Panc1 (cell line): ENCODE measurements at regions not wholly inside any gene's neighbourhood (a gene's known extent, or its start where the extent isn't known, plus 50 kb on each side); places are given as distances from the start of the nearest gene placed in this dataset.

Source experiments
- ATAC-seq: fragments of 200-7000 bp; cut with Tn5 transposase; 2 replicates; pipeline ENCODE4 v1.9.1; 2020; ENCODE audit warnings: mild to moderate bottlenecking, moderate library complexity
- BruUV-seq: library from RNA; stranded (reverse); fragments of 400-500 nt; replicated peaks from 2 replicates; lab custom pipeline; 2021; lab: Mats Ljungman, UMichigan
- CTCF ChIA-PET: fragments of 300-600 bp; sonication (Branson Sonifier 250); formaldehyde crosslinking; loops from one replicate; lab custom pipeline; 2022; ENCODE audit warnings: antibody characterized with exemption; lab: Charles Lee
- POLR2A ChIA-PET: fragments of 300-600 bp; sonication (Branson Sonifier 250); formaldehyde crosslinking; loops from one replicate; lab custom pipeline; 2022; ENCODE audit warnings: antibody characterized with exemption; lab: Charles Lee
- DNase-seq: peaks from one replicate; pipeline ENCODE4 v3.0.0-alpha.2; 2010; ENCODE audit warnings: low read depth, low spot score
- H3K27ac ChIP-seq: 2 replicates; pipeline ENCODE4 v1.5.1; 2011; ENCODE audit warnings: mild to moderate bottlenecking, low read length, inconsistent platforms
- H3K27me3 ChIP-seq: fragments of 200-500 bp; sonication (Bioruptor generic); 2 replicates; pipeline ENCODE4 v1.6.0; 2014; ENCODE audit warnings: low read length, inconsistent platforms; ENCODE audit not compliant: control insufficient read depth, insufficient read depth
- H3K36me3 ChIP-seq: fragments of 200-500 bp; sonication (Bioruptor generic); 2 replicates; pipeline ENCODE4 v1.5.1; 2014; ENCODE audit warnings: inconsistent platforms, mild to moderate bottlenecking, low read length, moderate library complexity; ENCODE audit not compliant: control insufficient read depth, insufficient read depth
- H3K4me1 ChIP-seq: 2 replicates; pipeline ENCODE4 v1.5.1; 2011; ENCODE audit warnings: inconsistent platforms, mild to moderate bottlenecking, low read length, moderate library complexity; ENCODE audit not compliant: control insufficient read depth, insufficient read depth
- H3K4me3 ChIP-seq, 2 experiments: 2 replicates each; pipeline ENCODE4 v1.5.1; 2011 to 2012; ENCODE audit warnings: low read depth in 2 of 2, low read length in 2 of 2, mild to moderate bottlenecking in 2 of 2, inconsistent platforms in 1 of 2, moderate library complexity in 1 of 2
- H3K9me3 ChIP-seq: fragments of 200-500 bp; sonication (Bioruptor generic); 2 replicates; pipeline ENCODE4 v1.5.1; 2014; ENCODE audit warnings: low read depth, mild to moderate bottlenecking, inconsistent platforms, low read length, moderate library complexity; ENCODE audit not compliant: control insufficient read depth, insufficient read depth
- POLR2AphosphoS5 ChIP-seq: IDR thresholded peaks from 2 replicates; pipeline ENCODE4 v1.6.1; 2012; ENCODE audit warnings: mild to moderate bottlenecking, low read depth, low read length, moderate library complexity
- REST ChIP-seq, 2 experiments: IDR thresholded peaks; 2 replicates each; pipeline ENCODE4 v1.6.1; 2011 to 2012; ENCODE audit warnings: low read depth in 2 of 2, control low read depth in 1 of 2, low read length in 1 of 2, mild to moderate bottlenecking in 1 of 2, moderate library complexity in 1 of 2; ENCODE audit not compliant: insufficient read depth in 1 of 2
- SIN3A ChIP-seq: IDR thresholded peaks from 2 replicates; pipeline ENCODE4 v1.6.1; 2012; ENCODE audit warnings: low read depth, mild to moderate bottlenecking, low read length, moderate library complexity, borderline replicate concordance; ENCODE audit not compliant: insufficient read depth
- TCF7L2 ChIP-seq: IDR thresholded peaks from 2 replicates; pipeline ENCODE4 v1.6.1; 2011; ENCODE audit warnings: mild to moderate bottlenecking, low read depth, low read length, inconsistent platforms
- in situ Hi-C: cut with HindIII; loops from 2 replicates; pipeline ENCODE4 v1.10.0; 2016; ENCODE audit warnings: low sequenced_read_pairs, low pct_unique_long_range_greater_than_20kb
- intact Hi-C: fragments of 100-400 bp; cut with micrococcal nuclease; formaldehyde crosslinking; loops from one replicate; pipeline ENCODE4 v1.10.0; 2022; ENCODE audit not compliant: unreplicated experiment
- TF ChIP-seq, protein P1 (sequence below): fragments of 450-650 bp; IDR thresholded peaks from 2 replicates; pipeline ENCODE4 v1.5.1; 2017; ENCODE audit warnings: mild to moderate bottlenecking

DNA sequence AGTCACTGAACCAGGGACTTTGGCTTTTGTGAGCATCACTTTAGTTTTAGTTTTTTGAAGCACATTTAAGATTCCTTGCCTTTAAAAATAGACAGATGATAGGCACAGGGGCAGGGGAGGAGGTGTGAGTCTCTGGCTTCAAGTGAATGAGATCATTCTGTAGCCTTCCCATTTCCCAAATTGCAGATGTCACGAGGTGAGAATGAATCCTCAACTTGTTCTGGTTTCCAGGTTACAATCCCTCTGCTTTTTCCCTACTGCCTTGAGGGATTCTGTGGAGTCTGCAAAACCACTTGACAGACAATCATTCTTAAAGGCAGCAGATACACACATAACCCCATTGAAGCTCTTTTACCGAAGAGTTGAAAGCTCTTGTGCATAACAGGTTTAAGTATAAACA, 332.4 kb downstream of the DMAC1 start:
- POLR2A ChIA-PET: no interaction called here
- no TSS peak for BruUV-seq
- intact Hi-C loops: no loop called here
- in situ Hi-C loops: no loop called here
- H3K4me1 ChIP-seq: no peaks in the 10 kb centered on the region
- no peaks in the 10 kb centered on the region for H3K9me3 ChIP-seq
- CTCF ChIA-PET: no interaction called here
- TF ChIP-seq POLR2AphosphoS5: no peak
- TF ChIP-seq, protein P1, sequence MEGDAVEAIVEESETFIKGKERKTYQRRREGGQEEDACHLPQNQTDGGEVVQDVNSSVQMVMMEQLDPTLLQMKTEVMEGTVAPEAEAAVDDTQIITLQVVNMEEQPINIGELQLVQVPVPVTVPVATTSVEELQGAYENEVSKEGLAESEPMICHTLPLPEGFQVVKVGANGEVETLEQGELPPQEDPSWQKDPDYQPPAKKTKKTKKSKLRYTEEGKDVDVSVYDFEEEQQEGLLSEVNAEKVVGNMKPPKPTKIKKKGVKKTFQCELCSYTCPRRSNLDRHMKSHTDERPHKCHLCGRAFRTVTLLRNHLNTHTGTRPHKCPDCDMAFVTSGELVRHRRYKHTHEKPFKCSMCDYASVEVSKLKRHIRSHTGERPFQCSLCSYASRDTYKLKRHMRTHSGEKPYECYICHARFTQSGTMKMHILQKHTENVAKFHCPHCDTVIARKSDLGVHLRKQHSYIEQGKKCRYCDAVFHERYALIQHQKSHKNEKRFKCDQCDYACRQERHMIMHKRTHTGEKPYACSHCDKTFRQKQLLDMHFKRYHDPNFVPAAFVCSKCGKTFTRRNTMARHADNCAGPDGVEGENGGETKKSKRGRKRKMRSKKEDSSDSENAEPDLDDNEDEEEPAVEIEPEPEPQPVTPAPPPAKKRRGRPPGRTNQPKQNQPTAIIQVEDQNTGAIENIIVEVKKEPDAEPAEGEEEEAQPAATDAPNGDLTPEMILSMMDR: no peak
- no peak for TF ChIP-seq TCF7L2
- TF ChIP-seq SIN3A: no peak
- no peak for TF ChIP-seq REST (IDR thresholded peaks at IDR 0.05; ENCODE audit: insufficient read depth in 1 of 2, low read depth in 2 of 2, low read length in 1 of 2)
- H3K4me3 ChIP-seq: no peak overlapping the region
- no peak overlapping the region for H3K27ac ChIP-seq
- DNase-seq (no peak), ATAC-seq (no peak)
- H3K27me3 ChIP-seq: no peaks in the 10 kb centered on the region
- H3K36me3 ChIP-seq: no peaks in the 10 kb centered on the region

DNA sequence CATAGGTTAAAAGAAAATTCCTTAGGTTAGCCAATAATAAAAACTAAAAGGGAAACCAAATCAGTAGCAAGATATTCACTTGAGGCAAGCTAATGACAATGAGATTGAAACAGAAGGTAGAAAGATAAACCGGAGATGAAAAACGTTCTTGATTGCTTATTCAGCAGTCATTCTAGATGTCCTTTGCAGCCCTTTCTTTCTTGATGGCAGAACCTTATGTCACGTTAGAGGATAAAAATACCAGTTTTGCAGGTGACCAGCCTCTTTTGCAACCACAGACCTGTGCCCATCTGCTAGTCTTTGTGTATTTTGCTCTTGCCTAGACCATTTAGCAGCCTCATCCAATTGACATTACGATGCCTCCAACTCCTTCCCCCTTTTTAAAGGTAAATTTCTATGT, 337.8 kb downstream of the DMAC1 start:
- intact Hi-C loops (no loop called here), in situ Hi-C loops (no loop called here)
- no peaks in the 10 kb centered on the region for H3K36me3 ChIP-seq
- ChIA-PET CTCF (no interaction called here), POLR2A (no interaction called here)
- ATAC-seq (no peak), DNase-seq (no peak)
- no peaks in the 10 kb centered on the region for H3K4me1 ChIP-seq
- no peak overlapping the region for H3K4me3 ChIP-seq
- no TSS peak for BruUV-seq
- H3K27ac ChIP-seq: no peak overlapping the region
- no peaks in the 10 kb centered on the region for H3K9me3 ChIP-seq
- H3K27me3 ChIP-seq: no peaks in the 10 kb centered on the region
- TF ChIP-seq SIN3A: no peak
- no peak for TF ChIP-seq POLR2AphosphoS5
- TF ChIP-seq, protein P1: no peak
- no peak for TF ChIP-seq TCF7L2
- no peak for TF ChIP-seq REST (IDR thresholded peaks at IDR 0.05; ENCODE audit: insufficient read depth in 1 of 2, low read depth in 2 of 2, low read length in 1 of 2)
